COR-L47 (cell line): ENCODE measurements at regions not wholly inside any gene's neighbourhood (a gene's known extent, or its start where the extent isn't known, plus 50 kb on each side); places are given as distances from the start of the nearest gene placed in this dataset.
"Not testable (repeated sequence)": the region's sequence is repeated elsewhere in the genome, so short reads cannot be mapped to it uniquely, and the experiment has no call there.

Source experiments
- DNase-seq: peaks from one replicate; lab custom pipeline; 2025; lab: John Stamatoyannopoulos, UW

- DNase-seq, result no peak
Observed at GRCh38 chr3:30521156-30521715, 85.2 kb upstream of the TGFBR2 start.

- DNase-seq, result no peak
Observed at GRCh38 chr3:30522476-30522875, 83.9 kb upstream of the TGFBR2 start.

GRCh38 chr3:30523366-30523765 is 83.0 kb upstream of the TGFBR2 start:
- no peak for DNase-seq

GRCh38 chr3:30524357-30525040 is 81.9 kb upstream of the TGFBR2 start:
- DNase-seq, result no peak

DNA sequence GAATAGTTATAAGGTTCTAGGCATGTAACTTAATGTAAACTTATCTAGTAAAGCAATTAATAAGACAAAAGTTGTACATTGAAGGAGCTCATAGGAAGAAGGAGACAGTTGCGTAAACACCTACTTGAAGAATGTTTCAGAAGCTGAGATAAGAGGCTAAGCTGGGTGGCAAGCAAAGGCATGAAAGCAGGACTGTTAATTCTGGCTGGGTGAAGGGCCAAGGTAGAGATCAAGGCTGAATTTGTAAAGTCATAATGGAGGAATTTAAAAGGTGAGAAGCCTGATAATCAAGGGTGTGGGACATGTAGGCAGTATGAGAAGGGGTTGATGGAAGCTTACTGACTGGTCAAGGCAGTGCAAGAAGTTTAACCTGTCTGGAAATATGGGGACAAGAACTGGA is 80.4 kb upstream of the TGFBR2 start:
- no peak for DNase-seq

DNA sequence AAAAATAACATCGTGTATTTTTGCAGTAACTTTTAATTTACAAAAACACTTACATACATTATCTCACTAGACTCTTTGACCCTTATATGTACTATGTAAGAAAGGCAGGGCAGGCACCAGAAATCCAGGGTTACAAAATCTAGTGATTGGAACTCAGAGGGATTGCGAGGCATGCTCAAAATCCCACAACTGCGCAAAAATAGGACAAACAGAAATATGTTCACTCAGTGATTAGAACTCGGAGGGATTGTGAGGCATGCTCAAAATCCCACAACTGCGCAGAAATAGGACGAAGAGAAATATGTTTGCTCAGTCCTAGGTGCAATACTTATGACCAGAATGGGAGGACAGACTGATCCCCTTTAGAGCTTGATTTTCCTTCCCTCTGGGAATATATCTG is 79.2 kb upstream of the TGFBR2 start:
- no peak for DNase-seq

DNA sequence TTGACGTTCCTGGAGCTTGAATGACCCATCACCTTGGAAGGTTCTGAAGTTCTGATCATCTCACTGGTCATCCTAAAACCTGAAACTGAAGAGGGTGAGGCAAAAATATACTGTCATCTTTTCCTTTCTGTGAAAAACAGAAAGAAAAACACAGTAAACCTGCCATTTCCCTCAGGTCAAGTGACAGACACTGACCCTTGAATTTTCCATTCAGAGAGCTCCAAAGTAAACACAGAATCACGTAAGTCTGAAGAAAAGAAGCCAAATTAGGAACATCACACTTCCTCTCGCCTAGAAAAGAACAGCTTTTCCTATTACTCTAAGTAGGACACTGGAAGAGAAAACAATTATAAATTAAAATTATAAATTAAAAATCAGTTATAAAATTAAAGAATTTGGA is 78.7 kb upstream of the TGFBR2 start:
- DNase-seq, result no peak

DNA sequence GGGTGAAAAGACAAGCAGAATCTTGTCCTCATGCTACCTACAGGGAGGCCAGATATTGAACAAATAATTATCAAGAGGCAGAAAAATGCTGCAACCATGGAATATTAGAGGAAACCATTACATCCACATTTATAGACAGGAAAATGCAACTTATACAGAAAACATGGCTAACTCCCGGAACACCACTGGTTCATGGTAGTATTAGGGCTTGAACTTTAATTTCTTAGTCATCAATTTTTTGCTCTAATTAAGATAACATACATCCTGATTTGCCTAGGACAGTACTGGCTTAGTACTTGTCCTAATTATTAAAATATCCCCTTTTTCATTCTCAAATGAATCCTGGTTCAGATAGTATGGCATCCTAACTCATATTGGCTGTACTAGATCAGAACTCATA is 76.3 kb upstream of the TGFBR2 start:
- no peak for DNase-seq

DNA sequence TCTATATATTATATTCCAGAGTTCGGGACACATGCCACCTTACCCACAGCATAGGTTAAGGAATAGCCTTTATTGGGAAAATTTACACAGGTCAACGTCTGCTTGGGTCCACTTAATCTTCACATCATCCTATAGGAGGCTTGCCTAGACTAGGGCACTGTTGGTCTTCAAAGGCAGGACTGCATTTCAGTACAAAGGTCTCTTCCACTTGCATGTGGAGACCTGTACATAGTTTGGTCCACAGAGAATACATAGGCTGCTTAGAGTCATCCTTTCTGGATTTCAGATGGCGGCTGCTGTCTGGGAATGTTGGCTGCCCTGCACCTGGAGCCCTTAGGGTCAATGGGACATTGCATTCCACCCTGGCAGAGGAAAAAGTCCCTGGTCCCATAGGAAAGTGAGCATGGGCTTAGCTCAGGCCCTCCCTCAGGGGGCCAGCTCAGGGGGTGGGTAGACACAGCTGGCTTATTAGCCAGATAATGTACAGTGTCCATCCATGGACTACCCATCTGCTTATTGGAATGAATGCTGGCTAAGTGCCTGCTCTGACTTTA is 75.3 kb upstream of the TGFBR2 start:
- no peak for DNase-seq

DNA sequence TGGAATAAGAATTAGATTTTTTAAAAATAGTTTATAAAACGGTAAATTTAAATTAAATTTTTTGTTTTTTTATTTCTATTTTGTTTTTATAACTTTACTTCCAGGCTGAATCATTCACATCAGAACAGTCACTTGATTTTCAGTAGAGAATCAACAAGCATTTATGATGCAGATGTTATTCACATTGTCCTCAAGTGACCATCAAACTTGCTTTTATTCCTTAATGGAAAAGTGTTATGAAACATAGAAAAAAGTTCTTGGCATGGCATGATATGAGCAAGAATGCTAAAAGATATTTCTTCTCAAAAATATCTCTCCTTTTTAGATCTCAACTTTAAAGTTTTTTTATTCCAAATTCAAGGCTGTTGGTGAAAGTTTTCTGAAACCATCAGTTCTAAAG is 70.9 kb upstream of the TGFBR2 start:
- no peak for DNase-seq

DNA sequence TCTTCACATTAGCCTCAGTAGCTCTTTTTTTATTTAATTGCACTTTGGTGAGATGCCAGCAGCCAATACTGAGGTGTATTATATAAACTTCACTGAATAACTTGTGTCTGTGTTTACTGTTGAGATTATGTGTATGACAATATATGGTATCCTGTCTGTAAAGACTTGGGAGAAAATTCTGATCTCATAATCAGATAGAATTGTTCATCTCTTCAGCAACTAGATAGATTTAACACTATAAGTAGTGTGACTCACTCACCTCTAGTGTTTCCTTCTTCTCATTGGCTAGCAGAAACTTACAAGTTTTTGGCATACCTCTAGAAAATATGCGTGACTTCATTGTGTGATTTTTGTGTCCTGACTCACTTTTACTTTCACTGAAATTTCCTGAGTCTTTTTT is 67.6 kb upstream of the TGFBR2 start:
- no peak for DNase-seq

- no peak for DNase-seq
Observed at GRCh38 chr3:30539206-30539605, 67.2 kb upstream of the TGFBR2 start.

DNA sequence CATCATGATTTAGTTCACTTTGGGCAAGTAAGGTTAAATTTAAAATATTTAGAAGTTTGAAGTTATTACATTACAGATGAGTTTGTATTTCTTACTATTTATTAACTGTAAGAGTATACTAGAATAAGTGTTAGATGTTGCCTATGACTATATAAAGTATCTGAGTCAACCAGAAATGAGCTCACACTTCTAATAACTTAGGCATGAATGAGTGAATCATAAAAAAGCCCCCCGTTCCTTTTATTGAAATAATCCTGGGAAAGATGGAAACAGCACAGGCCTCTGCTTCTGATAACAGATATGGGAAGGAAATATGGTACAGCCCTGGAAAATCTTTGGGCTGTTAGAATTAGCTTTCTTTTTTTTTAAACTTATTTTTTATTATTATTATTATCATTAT is 66.6 kb upstream of the TGFBR2 start:
- no peak for DNase-seq

DNA sequence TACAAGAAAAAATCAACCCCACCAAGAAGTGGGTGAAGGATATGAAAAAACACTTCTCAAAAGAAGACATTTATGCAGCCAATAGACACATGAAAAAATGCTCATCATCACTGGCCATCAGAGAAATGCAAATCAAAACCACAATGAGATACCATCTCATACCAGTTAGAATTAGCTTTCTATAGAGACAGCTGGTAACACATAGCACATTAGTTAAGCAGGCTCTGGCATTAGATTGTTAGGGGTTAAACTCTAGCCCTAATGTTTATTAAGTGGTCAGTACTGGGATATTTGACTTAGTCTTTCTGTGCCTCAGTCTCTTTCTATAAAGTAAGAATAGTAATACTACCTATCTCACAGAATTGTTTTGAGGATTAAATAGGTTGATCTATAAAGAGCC is 65.2 kb upstream of the TGFBR2 start:
- not testable (repeated sequence) for DNase-seq

DNA sequence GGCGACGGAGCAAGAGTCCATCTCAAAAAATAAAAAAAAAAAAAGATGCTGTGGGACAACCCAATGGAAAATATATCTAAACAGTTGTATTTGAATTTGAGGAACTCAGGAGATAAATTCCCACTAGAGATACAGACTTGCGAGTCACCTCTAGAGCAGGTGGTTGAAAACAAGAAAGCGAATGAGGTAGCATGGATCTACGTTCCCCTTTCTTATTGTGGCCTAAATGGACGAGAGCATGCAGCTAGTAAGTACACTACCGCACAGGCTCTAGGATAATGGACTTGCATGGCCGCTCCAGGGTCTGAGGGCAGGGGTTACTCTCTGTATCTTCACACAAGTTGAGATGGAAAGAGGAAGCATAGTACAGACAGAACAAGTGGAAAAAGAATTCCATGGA is 63.5 kb upstream of the TGFBR2 start:
- DNase-seq, result no peak

DNA sequence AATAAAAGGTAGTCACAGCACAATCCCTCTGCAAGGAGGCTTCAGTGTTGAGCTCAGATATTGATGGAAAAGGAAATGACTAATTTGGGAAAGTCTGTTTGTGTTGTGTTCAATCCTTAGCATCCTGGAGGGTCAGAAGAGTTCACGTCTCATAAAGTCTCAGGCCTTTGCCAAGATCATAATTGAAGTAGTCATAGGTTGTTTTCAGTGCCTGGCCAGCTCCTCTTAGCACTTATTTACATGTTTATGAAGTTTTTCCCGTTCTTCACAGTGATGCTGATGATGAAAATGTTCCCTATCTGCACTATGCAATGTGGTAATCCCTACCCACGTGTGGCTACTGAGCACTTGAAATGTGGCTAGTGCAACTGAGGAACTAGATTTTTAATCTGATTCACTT is 61.6 kb upstream of the TGFBR2 start:
- no peak for DNase-seq

DNA sequence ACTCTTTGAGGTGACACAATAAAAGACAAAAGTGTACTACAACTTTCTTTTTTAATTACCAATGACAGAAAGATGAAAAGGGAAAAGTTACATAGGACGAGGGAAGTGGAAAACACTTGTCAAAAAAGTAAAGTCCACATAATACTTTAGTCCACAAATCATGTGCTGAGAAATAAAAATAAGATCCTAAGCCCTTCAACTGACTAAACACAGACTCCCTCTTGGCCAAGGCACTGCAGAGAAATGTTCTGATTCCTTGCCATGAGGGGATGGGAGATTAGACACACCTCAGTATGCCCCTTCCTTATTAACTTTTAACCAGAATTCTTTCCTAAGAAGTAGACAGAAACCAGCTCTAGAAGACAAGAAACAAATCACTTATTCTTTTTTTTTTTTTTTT is 59.5 kb upstream of the TGFBR2 start:
- no peak for DNase-seq

GRCh38 chr3:30547716-30548115 is 58.7 kb upstream of the TGFBR2 start:
- no peak for DNase-seq

DNA sequence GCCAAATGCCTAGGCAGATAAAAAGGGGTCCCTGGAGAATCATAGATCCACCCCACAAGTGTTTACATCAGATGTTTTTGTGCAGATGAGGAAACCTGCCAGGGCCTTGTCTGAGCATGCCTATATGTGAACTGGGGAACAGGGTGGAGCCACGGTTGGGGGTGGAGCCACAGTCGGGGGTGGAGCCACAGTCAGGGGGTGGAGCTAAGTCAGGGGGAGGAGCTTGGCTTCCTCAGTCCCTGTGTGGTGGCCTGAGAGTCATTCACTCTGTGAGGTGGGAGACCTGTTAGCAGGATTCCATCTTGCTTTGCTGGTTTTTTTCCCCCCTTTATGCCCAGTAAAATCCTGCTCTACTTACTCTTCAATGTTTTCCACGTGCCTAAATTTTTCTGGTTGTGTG is 57.8 kb upstream of the TGFBR2 start:
- DNase-seq, result no peak

- DNase-seq, result no peak
Observed at GRCh38 chr3:30549600-30549999, 56.8 kb upstream of the TGFBR2 start.

DNA sequence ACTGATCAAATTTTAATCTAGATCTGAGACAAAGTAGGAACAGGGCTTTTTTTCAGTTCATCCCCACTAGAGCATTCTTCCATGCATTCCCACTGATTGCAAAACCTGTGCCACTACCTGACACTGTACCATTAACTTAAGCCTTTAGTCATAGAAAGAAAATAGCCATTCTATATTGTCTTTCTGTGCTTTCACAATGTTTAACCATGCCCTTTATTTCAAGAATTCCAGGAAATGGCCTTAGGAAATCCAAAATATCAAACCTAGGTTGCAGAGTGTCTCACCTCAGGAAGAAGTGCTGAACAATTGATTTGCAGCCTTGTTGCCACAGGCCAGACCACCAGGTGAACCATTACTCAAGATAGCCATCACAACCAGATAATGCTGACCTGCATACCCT is 56.2 kb upstream of the TGFBR2 start:
- no peak for DNase-seq

DNA sequence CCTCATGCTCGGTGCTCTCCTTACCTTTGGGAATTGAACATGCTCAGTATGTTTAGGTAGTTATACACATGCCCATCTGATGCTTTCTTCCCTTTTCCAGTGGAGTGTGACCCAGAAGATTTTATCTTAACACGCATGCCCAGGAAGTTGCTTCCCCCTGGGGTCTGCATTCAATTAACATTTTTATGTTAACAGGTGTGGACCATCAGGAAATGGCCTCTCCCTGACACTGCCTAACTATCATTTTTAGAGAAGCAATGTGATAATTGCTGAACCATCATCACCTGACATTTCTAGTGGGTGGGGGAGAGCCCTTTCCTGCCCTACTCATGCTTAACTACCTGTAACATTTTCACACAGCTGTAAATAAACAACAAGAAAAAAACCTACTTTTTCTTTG is 55.1 kb upstream of the TGFBR2 start:
- no peak for DNase-seq

GRCh38 chr3:30551927-30552326 is 54.5 kb upstream of the TGFBR2 start:
- DNase-seq, result no peak
